HL-60 (cell line): ENCODE measurements at regions not wholly inside any gene's neighbourhood (a gene's known extent, or its start where the extent isn't known, plus 50 kb on each side); places are given as distances from the start of the nearest gene placed in this dataset.

ENCODE experiments used
- POLR2AphosphoS5 ChIP-seq: IDR thresholded peaks from 2 replicates; pipeline ENCODE4 v1.6.1; 2012; ENCODE audit warnings: low read depth
- TF ChIP-seq, protein P1 (sequence below): IDR thresholded peaks from one replicate; pipeline ENCODE4 v1.5.1; 2011; ENCODE audit warnings: low read length, control low read depth, inconsistent platforms; ENCODE audit not compliant: insufficient read depth

DNA sequence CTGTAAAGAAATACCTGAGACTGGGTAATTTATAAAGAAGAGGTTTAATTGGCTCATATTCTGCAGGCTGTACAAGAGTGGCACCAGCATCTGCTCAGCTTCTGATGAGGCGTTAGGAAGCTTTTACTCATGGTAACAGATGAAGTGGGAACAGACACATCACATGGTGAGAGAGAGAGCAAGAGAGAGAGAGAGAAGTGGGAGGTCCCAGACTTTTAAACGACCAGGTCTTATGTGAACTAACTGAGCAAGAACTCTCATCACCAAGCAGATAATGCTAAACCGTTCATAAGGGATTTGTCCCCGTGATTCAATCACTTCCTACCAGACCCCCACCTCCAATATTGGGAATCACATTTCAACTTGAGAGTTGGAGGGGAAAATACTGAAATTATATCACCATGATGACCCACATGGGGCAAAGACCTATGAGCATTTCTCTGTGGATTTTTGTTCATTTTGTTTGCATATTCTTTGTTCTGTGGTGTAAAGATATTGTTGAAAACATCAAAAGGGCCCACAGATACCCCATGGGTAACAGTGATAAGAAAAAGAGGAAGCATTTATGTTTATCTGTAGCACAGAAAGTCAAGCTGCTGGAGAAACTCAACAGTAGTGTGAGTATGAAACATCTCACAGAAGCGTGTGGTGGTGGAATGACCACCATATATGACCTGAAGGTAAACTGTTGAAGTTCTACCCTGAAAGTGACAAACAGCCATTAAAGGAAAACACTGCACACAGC, 135.2 kb upstream of the PDE3A start:
- TF ChIP-seq, protein P1, sequence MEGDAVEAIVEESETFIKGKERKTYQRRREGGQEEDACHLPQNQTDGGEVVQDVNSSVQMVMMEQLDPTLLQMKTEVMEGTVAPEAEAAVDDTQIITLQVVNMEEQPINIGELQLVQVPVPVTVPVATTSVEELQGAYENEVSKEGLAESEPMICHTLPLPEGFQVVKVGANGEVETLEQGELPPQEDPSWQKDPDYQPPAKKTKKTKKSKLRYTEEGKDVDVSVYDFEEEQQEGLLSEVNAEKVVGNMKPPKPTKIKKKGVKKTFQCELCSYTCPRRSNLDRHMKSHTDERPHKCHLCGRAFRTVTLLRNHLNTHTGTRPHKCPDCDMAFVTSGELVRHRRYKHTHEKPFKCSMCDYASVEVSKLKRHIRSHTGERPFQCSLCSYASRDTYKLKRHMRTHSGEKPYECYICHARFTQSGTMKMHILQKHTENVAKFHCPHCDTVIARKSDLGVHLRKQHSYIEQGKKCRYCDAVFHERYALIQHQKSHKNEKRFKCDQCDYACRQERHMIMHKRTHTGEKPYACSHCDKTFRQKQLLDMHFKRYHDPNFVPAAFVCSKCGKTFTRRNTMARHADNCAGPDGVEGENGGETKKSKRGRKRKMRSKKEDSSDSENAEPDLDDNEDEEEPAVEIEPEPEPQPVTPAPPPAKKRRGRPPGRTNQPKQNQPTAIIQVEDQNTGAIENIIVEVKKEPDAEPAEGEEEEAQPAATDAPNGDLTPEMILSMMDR: no peak
- no peak for TF ChIP-seq POLR2AphosphoS5
